ENCODE measurements at regions not wholly inside any gene's neighbourhood (a gene's known extent, or its start where the extent isn't known, plus 50 kb on each side); places are given as distances from the start of the nearest gene placed in this dataset.

- DNase-seq (no peak), ATAC-seq (no peak)
- no peaks in the 10 kb centered on the region for H3K4me1 ChIP-seq
- intact Hi-C loops (cut with DNase I) = no loop called here
- 69 to 88% (median 82%) methylated on average over 10 to 13 of the region's 13 CpGs for WGBS, 4 donors
- no peak for TF ChIP-seq POLR2A (IDR thresholded peaks at IDR 0.05)
- no peak for TF ChIP-seq CTCF (IDR thresholded peaks at IDR 0.05)
- no peak overlapping the region for H3K4me3 ChIP-seq
- no peak overlapping the region for H3K27ac ChIP-seq
- H3K36me3 ChIP-seq = no peaks in the 10 kb centered on the region
- peaks cover 0 to 17% (median 0%) of the 10 kb centered on the region in 9 donors for H3K27me3 ChIP-seq
- no peaks in the 10 kb centered on the region for H3K9me3 ChIP-seq
Measured at GRCh38 chr18:78664048-78664447, 315.6 kb upstream of the SALL3 start.

- no peak for DNase-seq
- no peak overlapping the region for H3K27ac ChIP-seq
- no peak overlapping the region for H3K4me3 ChIP-seq
- no peaks in the 10 kb centered on the region for H3K9me3 ChIP-seq
- intact Hi-C loops (cut with DNase I) = no loop called here
- WGBS, 4 donors = 91 to 95% (median 93%) methylated on average over 5 of the region's 5 CpGs
- no peaks in the 10 kb centered on the region for H3K36me3 ChIP-seq
- peaks cover 0 to 9% (median 0%) of the 10 kb centered on the region in 9 donors for H3K27me3 ChIP-seq
- no peak for ATAC-seq
- no peaks in the 10 kb centered on the region for H3K4me1 ChIP-seq
- no peak for TF ChIP-seq POLR2A (IDR thresholded peaks at IDR 0.05)
- TF ChIP-seq CTCF (IDR thresholded peaks at IDR 0.05) = no peak
Measured at GRCh38 chr18:78664848-78665247, 314.8 kb upstream of the SALL3 start.

- TF ChIP-seq POLR2A (IDR thresholded peaks at IDR 0.05) = no peak
- DNase-seq (no peak), ATAC-seq (no peak)
- no peaks in the 10 kb centered on the region for H3K9me3 ChIP-seq
- 86 to 90% (median 89%) methylated on average over 10 of the region's 10 CpGs for WGBS, 4 donors
- peaks cover 0 to 1% (median 0%) of the 10 kb centered on the region in 9 donors for H3K27me3 ChIP-seq
- H3K36me3 ChIP-seq = no peaks in the 10 kb centered on the region
- H3K4me1 ChIP-seq = no peaks in the 10 kb centered on the region
- H3K27ac ChIP-seq = no peak overlapping the region
- intact Hi-C loops (cut with DNase I) = no loop called here
- no peak overlapping the region for H3K4me3 ChIP-seq
Measured at GRCh38 chr18:78665644-78666043, 314.0 kb upstream of the SALL3 start.

GRCh38 chr18:78666666-78667335, 312.8 kb upstream of the SALL3 start:
- no peaks in the 10 kb centered on the region for H3K4me1 ChIP-seq

More at GRCh38 chr18:78666666-78667335, 312.8 kb upstream of the SALL3 start:
- intact Hi-C loops (cut with DNase I) = no loop called here
- no peaks in the 10 kb centered on the region for H3K36me3 ChIP-seq
- TF ChIP-seq CTCF (IDR thresholded peaks at IDR 0.05) = no peak
- TF ChIP-seq POLR2A (IDR thresholded peaks at IDR 0.05) = no peak
- no peak overlapping the region for H3K27ac ChIP-seq
- 83 to 86% (median 84%) methylated on average over 13 of the region's 13 CpGs for WGBS, 4 donors
- no peak for ATAC-seq
- DNase-seq = no peak
- H3K27me3 ChIP-seq = no peaks in the 10 kb centered on the region
- H3K9me3 ChIP-seq = no peaks in the 10 kb centered on the region
- no peak overlapping the region for H3K4me3 ChIP-seq

Measured in heart left ventricle (tissue), 16 donors.